GM21619 (cell line): ENCODE measurements at regions not wholly inside any gene's neighbourhood (a gene's known extent, or its start where the extent isn't known, plus 50 kb on each side); places are given as distances from the start of the nearest gene placed in this dataset.

Experiments used
- ATAC-seq: cut with Tn5 transposase; IDR thresholded peaks from one replicate; pipeline ENCODE4 v1.9.1; 2021; ENCODE audit not compliant: unreplicated experiment

- no peak for ATAC-seq
Observed at GRCh38 chr14:62631176-62631575, 414.1 kb downstream of the KCNH5 start.

- no peak for ATAC-seq
Observed at GRCh38 chr14:62632771-62633170, 412.5 kb downstream of the KCNH5 start.

GRCh38 chr14:62645649-62646048 lies 399.6 kb downstream of the KCNH5 start:
- ATAC-seq: no peak
